Right atrium auricular region (tissue), 2 donors: ENCODE measurements at regions not wholly inside any gene's neighbourhood (a gene's known extent, or its start where the extent isn't known, plus 50 kb on each side); places are given as distances from the start of the nearest gene placed in this dataset.

Source experiments
- DNase-seq: peaks from one replicate; pipeline ENCODE4 v3.0.0-alpha.2; 2019; ENCODE audit warnings: low spot score
- H3K27ac ChIP-seq, 2 donors: fragments of 200-600 bp; sonication (generic); 1 replicate in 1 of 2; 2 replicates in 1 of 2; pipeline ENCODE4 v1.5.1; 2016 to 2019
- H3K27me3 ChIP-seq, 2 donors: fragments of 200-600 bp; sonication (generic); one replicate each; pipeline versions ENCODE4 v1.5.1 to v1.6.0; 2017 to 2019
- H3K36me3 ChIP-seq: fragments of 200-600 bp; sonication (generic); one replicate; pipeline ENCODE4 v1.5.1; 2016
- H3K4me1 ChIP-seq, 2 donors: fragments of 200-600 bp; sonication (generic); one replicate each; pipeline versions ENCODE4 v1.5.1 to v1.6.0; 2017 to 2019
- H3K4me3 ChIP-seq, 2 donors: fragments of 200-600 bp; sonication (generic); 1 replicate in 1 of 2; 2 replicates in 1 of 2; pipeline ENCODE4 v1.5.1; 2017 to 2019; ENCODE audit warnings: mild to moderate bottlenecking in 1 of 2, moderate library complexity in 1 of 2
- H3K9me3 ChIP-seq, 2 donors: fragments of 200-600 bp; sonication (generic); one replicate each; pipeline ENCODE4 v1.5.1; 2019
- CTCF ChIP-seq, 2 donors: fragments of 200-600 bp; sonication (generic); IDR thresholded peaks; one replicate each; pipeline ENCODE4 v1.5.1; 2019; ENCODE audit warnings: antibody characterized with exemption in 2 of 2

GRCh38 chr6:44642349-44642748 lies 254.8 kb downstream of the CDC5L start:
- H3K27ac ChIP-seq = no peak overlapping the region
- H3K9me3 ChIP-seq = no peaks in the 10 kb centered on the region
- TF ChIP-seq CTCF (IDR thresholded peaks at IDR 0.05) = no peak
- DNase-seq = no peak
- no peak overlapping the region for H3K4me3 ChIP-seq
- H3K27me3 ChIP-seq = no peaks in the 10 kb centered on the region
- no peaks in the 10 kb centered on the region for H3K4me1 ChIP-seq
- H3K36me3 ChIP-seq = no peaks in the 10 kb centered on the region

- Histone ChIP-seq H3K27ac (no peak overlapping the region), H3K9me3 (no peaks in the 10 kb centered on the region), H3K4me1 (no peaks in the 10 kb centered on the region), H3K36me3 (no peaks in the 10 kb centered on the region), H3K27me3 (no peaks in the 10 kb centered on the region), H3K4me3 (no peak overlapping the region)
- DNase-seq = no peak
- no peak for TF ChIP-seq CTCF (IDR thresholded peaks at IDR 0.05)
Observed at GRCh38 chr6:44642870-44643522, 255.5 kb downstream of the CDC5L start.

- no peak for DNase-seq
- TF ChIP-seq CTCF (IDR thresholded peaks at IDR 0.05) = no peak
- H3K9me3 ChIP-seq = peaks cover 0 to 3% of the 10 kb centered on the region in 2 donors
- H3K4me1 ChIP-seq = no peaks in the 10 kb centered on the region
- no peaks in the 10 kb centered on the region for H3K27me3 ChIP-seq
- H3K4me3 ChIP-seq = no peak overlapping the region
- no peaks in the 10 kb centered on the region for H3K36me3 ChIP-seq
- H3K27ac ChIP-seq = no peak overlapping the region
Observed at GRCh38 chr6:44645276-44645675, 257.8 kb downstream of the CDC5L start.

GRCh38 chr6:44646355-44646754 lies 258.8 kb downstream of the CDC5L start:
- Histone ChIP-seq H3K4me3 (no peak overlapping the region), H3K27me3 (no peaks in the 10 kb centered on the region), H3K27ac (no peak overlapping the region), H3K36me3 (no peaks in the 10 kb centered on the region), H3K4me1 (no peaks in the 10 kb centered on the region), H3K9me3 (peaks cover 0 to 3% of the 10 kb centered on the region in 2 donors)
- no peak for DNase-seq
- TF ChIP-seq CTCF (IDR thresholded peaks at IDR 0.05) = no peak

GRCh38 chr6:44649365-44650025 lies 262.0 kb downstream of the CDC5L start:
- H3K27ac ChIP-seq = no peak overlapping the region
- H3K36me3 ChIP-seq = no peaks in the 10 kb centered on the region
- no peak overlapping the region for H3K4me3 ChIP-seq
- H3K4me1 ChIP-seq = no peaks in the 10 kb centered on the region
- no peaks in the 10 kb centered on the region for H3K27me3 ChIP-seq
- DNase-seq = no peak
- H3K9me3 ChIP-seq = peaks cover 0 to 3% of the 10 kb centered on the region in 2 donors
- TF ChIP-seq CTCF (IDR thresholded peaks at IDR 0.05) = no peak
